GM19452 (cell line): ENCODE measurements at regions not wholly inside any gene's neighbourhood (a gene's known extent, or its start where the extent isn't known, plus 50 kb on each side); places are given as distances from the start of the nearest gene placed in this dataset.

ENCODE experiments used
- ATAC-seq: cut with Tn5 transposase; IDR thresholded peaks from one replicate; pipeline ENCODE4 v1.9.1; 2021; ENCODE audit not compliant: unreplicated experiment

DNA sequence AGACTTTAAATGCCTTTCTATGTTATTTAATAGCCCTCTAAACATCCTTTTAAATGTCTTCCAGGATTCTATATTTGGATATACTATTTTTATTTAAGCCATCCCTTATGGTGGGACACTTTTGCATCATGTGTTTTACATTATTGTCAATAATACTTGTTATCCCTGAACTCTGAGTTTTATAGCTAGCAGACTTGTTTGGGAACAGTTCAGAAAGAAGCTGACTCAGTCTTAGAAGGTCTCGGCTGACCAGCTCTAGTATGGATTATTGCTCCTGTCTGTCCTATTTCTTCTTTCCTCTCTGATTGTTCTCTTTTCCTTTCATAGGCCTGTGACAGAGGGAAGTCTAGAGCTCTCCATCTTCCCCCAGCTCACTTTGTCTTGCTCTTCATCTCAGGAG lies 77.3 kb upstream of the CXCR4 start:
- ATAC-seq: no peak

DNA sequence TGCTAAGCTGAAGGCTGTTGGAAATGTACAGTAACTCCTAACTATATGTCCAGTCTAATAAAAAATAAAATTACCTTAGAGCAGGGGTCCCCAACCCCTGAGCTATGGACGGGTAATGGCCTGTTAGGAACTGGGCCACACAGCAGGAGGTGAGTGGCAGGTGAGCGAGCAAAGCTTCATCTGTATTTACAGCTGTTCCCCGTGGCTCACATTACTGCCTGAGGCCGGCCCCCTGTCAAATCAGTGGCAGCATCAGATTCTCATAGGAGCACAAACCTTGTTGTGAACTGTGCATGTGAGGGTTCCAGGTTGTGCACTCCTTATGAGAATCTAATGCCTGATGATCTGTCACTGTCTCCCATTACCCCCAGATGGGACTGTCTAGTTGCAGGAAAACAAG lies 73.1 kb upstream of the CXCR4 start:
- no peak for ATAC-seq

DNA sequence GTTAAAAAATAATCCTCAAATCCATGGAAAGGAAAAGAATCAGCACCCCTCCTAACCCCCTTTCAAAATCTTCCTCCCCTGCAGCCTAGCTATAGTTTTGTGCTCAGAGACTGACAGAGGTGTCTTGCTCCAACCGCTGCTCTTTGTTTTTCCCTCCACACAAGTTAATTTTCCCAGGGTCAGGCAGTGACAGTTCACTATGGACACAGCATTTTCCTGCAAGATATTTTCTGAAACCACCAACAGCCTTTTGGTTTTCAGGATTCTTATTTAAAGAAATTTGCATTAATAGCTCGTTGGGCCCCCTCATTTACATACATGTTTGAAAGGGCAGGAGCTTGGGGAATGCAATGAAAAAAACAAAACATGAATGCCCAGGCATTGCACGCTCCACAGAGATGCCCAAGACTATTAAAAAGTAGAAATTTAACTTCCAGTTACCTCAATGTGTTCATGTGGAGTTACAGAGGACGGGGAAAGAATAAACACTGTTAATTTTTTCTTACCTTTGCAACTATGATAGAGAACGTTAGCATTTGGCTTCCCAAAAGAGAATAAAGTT lies 71.4 kb upstream of the CXCR4 start:
- no peak for ATAC-seq

DNA sequence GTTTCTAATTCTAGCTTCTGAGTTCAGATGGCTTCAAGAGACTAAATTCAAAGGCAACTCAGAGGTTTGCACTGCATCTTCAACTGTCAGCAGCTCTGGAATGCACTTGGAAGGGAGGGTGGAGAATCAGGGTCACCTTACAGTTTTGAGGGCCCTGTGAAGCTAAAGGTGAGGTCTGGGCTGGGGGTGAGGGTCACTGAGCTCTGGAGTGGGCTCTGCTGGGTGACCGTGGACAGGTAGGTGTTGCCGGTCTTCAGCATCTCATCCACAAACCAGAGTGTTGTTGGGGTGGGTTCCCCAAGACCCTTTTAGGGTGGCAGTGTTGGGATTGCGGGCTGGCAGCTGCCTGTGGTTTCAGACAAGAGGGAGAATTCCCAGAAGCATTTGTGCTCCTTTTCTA lies 70.1 kb upstream of the CXCR4 start:
- no peak for ATAC-seq

DNA sequence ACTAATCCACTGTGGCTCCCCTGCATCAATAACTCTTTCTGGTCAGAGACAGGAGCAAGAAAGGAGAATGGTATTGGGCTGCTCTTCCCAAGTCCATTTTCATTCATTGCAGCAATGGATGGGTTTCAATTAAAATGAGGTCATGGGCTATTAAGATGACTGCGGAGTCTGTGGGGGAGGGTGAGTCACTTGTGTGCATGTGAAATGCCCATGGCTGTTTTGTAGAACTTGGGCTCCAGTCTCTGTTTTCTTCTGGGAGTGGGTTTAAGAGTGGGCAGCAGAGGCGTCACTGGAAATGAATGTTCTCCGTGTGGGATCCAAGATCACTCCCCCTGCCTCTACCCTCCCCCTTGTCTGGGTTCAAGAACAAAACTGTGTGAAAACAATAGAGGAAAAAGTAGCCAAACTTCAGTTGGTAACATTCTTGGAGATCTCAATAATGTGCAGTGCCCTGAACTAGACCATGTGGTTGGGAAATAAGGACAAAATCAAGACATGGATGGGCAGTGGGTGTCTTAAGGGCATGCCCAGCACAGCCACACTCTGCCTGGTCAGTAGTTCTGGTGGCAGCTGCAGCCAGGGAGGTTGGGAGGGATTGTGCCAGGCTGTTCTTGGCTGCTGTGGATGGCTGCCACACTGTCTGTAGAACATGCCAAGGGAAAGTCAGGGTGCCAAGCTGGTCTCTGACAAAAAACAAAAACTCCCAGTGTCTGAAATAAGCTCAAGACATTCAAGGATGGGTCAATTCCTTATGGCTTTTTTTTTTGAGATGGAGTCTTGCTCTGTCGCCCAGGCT lies 68.2 kb upstream of the CXCR4 start:
- ATAC-seq: no peak

DNA sequence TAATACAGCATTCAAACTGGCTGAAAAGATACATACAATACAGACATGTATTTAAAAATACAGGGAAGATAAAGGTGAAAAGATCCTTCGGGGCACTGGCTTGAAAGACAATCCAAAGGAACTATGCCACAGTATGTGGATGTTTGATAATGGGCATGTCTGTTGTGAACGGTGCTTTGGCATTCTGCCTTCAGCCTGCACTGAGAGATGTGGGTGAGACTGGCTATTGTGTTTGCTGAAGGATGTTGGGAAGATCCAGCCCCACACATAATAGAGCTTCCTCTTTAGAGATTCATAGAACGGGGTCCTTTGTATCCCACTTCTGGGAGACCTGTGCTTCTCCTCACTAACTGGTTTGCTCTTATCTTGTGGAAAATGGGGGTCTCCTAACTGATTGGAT lies 65.1 kb upstream of the CXCR4 start:
- no peak for ATAC-seq

DNA sequence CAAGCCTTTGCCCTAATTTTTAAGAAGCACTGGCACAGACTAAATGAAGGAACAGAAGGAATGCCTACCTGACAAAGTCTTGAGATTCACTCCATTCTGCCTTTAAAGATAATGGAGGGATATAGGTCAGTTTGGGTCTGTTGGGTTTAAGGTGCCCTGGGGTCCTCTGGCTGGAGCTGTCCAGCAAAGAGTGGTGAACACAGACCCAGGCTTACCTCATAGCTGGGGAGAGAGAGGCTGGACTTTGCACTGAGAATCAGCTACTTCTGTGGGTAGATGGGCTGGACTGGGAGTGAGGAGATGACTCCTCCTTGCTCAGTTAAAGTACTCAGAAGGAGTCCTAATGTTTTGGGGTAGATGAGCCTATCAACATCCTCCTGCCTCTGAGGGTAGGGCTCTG lies 64.4 kb upstream of the CXCR4 start:
- no peak for ATAC-seq

DNA sequence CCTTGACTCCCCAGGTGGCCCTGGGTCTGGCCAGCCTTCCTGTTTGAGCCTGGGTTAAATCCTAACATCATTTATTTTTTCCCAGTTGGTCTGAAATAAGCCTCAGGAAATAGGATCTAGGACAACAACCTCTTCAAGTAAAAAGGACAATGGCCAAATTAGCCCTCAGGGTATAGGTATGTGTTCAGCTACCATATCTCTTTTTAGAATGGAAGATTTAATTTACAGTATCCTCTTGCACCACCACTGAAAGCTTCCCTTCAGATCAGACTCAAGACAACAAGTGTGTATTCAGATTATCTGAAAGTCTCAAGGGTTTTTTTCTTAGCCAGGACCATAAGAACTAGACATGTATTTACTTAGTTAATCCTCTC lies 61.6 kb upstream of the CXCR4 start:
- no peak for ATAC-seq

DNA sequence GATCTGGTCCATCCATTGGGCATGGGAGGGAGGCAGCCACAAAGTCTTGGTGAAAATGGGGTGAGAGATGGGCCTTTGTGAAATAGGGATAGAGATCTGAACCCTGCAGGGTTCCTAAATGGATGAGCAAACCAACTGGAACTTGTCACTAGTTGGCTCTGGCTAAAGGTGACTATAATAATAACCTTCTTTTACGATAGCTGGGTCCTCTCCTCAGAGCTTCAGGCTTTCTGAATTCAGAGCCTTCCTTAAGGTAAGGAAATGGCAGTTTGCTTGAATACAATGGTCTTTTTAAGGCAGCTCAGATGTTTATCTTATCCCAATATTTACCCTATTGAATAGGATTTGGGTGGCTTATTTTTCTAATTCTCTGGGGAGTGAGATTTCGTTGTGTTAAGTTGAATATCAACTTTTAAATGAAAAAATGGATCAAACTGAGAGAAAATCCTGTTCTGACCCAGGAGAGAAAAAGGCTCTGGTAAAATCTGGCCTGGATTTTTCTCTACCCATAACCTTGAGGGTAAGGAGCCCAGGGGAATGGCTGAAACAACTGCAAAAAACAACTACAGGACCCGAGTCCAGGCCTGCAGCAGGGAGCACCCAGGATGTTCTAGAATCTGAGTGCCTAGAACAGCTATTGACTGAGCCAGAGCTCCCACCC lies 61.1 kb upstream of the CXCR4 start:
- no peak for ATAC-seq

DNA sequence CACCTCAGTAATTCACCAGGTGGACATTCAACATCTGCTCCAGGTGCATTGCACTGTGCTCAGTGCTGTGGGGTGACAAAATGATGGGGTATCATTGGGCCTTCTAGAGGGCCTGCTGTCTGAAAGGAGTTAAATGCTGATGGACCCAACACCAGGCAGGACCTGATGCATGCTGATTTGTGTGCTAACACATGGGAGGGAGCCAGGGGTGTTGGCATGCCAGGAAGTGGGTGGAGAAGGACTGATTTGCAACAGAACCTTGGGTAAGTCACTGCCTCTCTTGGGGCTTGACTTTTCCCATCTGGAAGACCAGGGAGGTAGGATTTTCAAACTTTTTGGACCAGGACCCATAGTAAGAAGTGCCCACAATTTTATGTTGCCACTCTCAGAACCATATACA lies 57.9 kb upstream of the CXCR4 start:
- no peak for ATAC-seq

DNA sequence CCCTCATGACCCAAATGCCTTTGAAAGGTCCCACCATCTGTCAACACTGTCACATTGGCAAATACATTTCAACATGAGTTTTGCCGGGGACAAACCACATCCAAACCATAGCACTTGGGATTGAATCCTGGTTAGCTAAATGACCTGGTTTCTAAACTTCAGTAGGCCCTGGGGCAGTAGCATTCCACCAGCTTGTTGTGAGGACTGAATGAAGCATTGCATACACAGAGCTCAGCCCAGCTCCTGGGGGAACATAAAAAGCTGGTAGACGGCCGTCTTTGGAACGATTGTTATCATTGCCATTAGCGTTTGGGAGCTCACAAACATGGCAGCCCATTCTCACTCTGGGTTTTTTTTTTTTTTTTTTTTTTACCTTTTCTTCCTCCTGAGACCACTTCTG lies 57.5 kb upstream of the CXCR4 start:
- no peak for ATAC-seq

DNA sequence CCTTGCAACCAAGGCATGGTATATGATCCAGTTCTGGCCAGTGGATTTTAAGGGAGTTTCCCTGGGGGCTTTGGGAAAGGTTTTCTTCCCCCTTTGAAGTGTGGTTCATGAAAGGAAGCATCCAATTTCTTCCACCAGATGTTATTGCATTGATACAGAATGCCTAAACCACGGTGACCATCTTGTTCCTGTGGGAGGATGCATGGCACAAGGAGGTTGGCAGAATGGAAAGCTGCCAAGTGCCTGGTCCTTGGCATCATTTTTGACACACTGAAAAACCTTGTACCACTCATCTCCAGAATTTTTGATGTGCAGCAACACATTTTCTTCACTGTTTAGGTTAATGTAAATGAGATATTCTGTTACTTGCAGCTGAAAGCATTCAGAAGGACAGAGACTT lies 55.2 kb upstream of the CXCR4 start:
- no peak for ATAC-seq

DNA sequence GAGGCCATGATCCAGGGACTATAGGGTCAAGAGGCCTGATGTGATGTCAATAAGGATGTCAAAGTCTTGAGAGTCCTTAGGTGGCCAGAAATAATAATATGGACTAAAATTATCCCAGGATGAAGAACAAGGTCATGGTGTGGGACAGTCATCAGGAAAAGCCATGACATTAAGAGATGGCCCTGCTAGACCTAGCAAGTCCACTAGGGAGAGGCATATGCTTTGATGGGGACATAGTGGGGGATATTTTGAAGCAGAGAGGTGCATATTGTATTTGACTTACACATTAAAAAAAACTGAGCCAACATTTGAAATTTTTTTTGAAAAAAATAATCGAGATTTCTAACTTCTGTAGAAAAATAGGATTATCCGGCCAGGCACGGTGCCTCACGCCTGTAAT lies 53.3 kb upstream of the CXCR4 start:
- no peak for ATAC-seq

DNA sequence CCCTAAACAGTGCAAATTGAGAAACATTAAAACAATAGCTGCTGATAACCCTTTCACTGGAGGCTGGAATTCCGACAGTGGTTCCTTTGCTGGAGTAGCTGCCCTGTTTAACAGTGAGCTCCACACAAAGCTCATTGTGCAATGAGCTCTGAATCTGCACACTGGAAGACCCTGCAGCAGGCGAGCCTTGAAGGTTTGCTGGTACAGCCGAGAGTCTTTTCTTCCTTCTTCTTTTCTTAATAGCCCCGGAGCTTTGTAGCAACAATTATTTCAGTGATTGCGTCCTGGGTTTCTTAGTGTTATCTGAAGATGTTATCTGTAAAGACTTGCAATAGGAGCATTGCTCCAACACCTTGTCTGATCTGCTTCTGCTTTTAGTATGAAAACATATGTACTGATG lies 50.8 kb upstream of the CXCR4 start:
- ATAC-seq: no peak

DNA sequence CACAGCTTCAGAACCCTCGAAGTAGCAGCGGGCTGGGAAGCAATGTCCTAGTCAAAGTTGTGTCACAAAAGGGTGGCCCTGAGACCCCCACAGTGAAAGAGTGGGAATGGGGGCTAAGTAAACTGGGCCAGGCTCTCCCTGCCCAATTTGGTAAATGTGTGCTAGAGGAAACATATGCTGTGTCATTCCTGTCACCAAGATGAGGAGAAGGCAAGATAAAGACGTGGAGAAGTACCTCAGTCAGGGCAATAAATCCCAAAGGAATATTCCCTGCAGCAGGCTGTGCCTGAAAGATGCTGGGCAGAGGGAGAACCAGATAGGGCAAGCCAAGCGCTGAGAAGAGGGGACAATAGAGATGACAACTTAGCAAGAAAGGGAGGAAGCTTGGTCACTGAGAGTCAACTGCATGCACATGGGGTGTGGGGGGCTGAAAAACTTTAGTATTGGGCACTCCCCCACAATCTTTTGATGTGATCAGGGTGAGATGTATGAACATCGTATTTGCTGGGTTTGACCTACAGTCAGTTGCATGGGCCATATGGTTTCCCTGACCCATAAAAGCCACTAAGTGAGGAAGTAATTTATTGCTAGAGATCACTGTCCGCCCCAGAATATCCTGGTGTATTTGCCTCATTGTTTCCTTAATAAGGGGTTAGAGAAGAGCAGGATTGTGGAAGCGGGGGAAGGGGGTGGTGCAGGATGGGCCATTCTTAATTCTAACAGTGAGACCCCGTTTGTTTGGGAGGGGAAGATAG lies 49.9 kb upstream of the CXCR4 start:
- no peak for ATAC-seq
